Tongue (tissue), 1 donor: ENCODE measurements at regions not wholly inside any gene's neighbourhood (a gene's known extent, or its start where the extent isn't known, plus 50 kb on each side); places are given as distances from the start of the nearest gene placed in this dataset.
"Not testable (repeated sequence)": the region's sequence is repeated elsewhere in the genome, so short reads cannot be mapped to it uniquely, and the experiment has no call there.

Experiments
- DNase-seq: peaks from one replicate; pipeline ENCODE4 v3.0.0-alpha.2; 2015

- DNase-seq: no peak
Measured at GRCh38 chr13:50388481-50388880, 373.2 kb downstream of the KCNRG start.

GRCh38 chr13:50389726-50390125, 374.5 kb downstream of the KCNRG start:
- DNase-seq: peak; percentile 20

GRCh38 chr13:50390503-50391248, 375.4 kb downstream of the KCNRG start:
- no peak for DNase-seq

- DNase-seq: no peak
Measured at GRCh38 chr13:50392977-50393376, 377.7 kb downstream of the KCNRG start.

- DNase-seq: peak; percentile 68
Measured at GRCh38 chr13:50393628-50394027, 378.4 kb downstream of the KCNRG start.

- peak; percentile 63 for DNase-seq
Measured at GRCh38 chr13:50396001-50396400, 380.8 kb downstream of the KCNRG start.

- DNase-seq: not testable (repeated sequence)
Measured at GRCh38 chr13:50396618-50397017, 381.4 kb downstream of the KCNRG start.

GRCh38 chr13:50400035-50400726, 384.9 kb downstream of the KCNRG start:
- peak; percentile 80 for DNase-seq

GRCh38 chr13:50401049-50401505, 385.8 kb downstream of the KCNRG start:
- peak; percentile 81 for DNase-seq

- no peak for DNase-seq
Measured at GRCh38 chr13:50401721-50402465, 386.6 kb downstream of the KCNRG start.

GRCh38 chr13:50403311-50403710, 388.1 kb downstream of the KCNRG start:
- peak; percentile 66 for DNase-seq

GRCh38 chr13:50404116-50404515, 388.9 kb downstream of the KCNRG start:
- DNase-seq: no peak

- DNase-seq: no peak
Measured at GRCh38 chr13:50404769-50405168, 389.5 kb downstream of the KCNRG start.

- no peak for DNase-seq
Measured at GRCh38 chr13:50406831-50407230, 391.6 kb downstream of the KCNRG start.

- no peak for DNase-seq
Measured at GRCh38 chr13:50408068-50408467, 392.8 kb downstream of the KCNRG start.

GRCh38 chr13:50409220-50409619, 394.0 kb downstream of the KCNRG start:
- no peak for DNase-seq

GRCh38 chr13:50410921-50411746, 395.9 kb downstream of the KCNRG start:
- DNase-seq: no peak

GRCh38 chr13:50412046-50412617, 396.9 kb downstream of the KCNRG start:
- no peak for DNase-seq

GRCh38 chr13:50414640-50415039, 399.4 kb downstream of the KCNRG start:
- no peak for DNase-seq

- DNase-seq: no peak
Measured at GRCh38 chr13:50415428-50415827, 400.2 kb downstream of the KCNRG start.

- DNase-seq: no peak
Measured at GRCh38 chr13:50417597-50417996, 402.4 kb downstream of the KCNRG start.
